Caki2 (cell line): ENCODE measurements at regions not wholly inside any gene's neighbourhood (a gene's known extent, or its start where the extent isn't known, plus 50 kb on each side); places are given as distances from the start of the nearest gene placed in this dataset.

Experiments
- DNase-seq: peaks from one replicate; pipeline ENCODE4 v3.0.0-alpha.2; 2015; ENCODE audit warnings: low read depth
- in situ Hi-C: cut with HindIII; loops from 2 replicates; pipeline ENCODE4 v1.10.0; 2016; ENCODE audit warnings: low sequenced_read_pairs, low pct_unique_long_range_greater_than_20kb, mixed read lengths

DNA sequence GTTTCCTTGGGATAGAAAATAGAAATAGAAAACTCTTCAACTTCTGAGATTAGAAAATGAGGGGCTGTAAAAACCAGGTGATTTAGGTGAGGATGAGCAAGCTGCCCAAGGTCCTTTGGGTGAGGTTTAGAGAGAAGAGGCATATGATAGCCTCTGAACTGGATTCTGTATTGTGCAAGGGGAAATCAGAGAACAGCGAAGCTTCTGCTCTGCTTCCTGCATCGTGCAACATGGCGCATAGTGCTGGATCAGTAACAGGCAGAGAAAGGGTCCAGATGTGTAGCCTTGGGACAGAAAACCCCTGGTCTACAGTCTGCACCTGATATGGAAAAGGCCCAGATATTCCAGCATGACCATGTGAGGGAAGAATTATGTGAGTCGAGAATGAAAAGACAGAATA lies 121.7 kb downstream of the MBL2 start:
- in situ Hi-C loops = no loop called here
- no peak for DNase-seq

DNA sequence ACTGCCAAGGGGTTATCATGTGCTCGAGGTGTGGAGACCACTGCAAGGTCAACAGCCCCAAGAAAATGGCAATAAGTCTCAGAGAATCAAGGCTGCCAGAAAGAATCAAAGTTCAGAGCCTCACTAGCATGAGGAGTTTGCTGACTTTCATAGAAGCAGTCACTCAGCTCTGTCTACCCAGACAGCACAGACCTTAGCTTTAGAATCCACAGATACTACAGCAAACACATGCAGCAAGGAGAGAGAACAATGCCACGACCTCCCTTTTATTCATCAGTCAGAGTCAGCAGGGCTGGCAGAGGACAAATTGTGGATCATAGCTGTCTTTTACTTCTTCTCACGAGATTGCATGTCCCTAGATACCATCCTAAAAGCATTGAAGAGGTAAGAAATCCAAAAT lies 121.3 kb downstream of the MBL2 start:
- DNase-seq = no peak
- in situ Hi-C loops = no loop called here

DNA sequence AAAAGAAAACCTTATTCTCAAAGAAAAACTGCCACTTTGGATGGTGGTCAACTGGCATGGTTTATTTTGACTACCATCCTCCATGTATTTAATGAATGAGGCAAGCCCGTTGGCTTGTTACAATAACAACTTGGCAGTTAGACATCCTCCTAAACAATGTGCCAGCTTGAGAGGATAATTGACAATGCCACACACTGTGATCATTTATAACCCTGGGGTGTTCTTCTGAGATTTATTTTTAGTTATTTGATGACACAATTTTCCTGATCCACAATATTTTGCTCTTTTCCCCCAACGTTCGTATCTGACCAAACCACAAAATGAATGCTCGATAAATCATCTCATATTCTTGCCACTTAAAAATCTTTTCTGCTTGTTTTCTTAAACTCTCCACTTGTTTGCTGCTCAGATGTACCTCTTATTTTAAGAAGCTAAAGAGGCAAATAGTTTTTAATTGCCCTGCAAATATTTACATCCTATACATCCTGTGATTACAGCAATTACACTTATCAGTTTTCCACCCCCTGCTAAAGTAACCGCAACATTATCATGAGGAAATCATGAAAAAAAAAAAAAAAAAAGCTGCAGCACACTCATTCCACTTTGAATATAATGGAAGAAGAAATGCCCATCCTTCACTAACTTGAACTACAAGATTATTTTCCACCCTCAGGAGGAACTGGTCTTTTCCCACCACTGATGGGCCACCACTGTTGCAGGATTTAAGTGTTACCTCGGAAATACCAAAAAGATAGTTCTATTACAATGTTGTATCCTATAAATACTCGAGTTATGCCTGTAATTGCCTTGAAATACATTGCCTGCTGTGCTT lies 119.9 kb downstream of the MBL2 start:
- in situ Hi-C loops = no loop called here
- no peak for DNase-seq

DNA sequence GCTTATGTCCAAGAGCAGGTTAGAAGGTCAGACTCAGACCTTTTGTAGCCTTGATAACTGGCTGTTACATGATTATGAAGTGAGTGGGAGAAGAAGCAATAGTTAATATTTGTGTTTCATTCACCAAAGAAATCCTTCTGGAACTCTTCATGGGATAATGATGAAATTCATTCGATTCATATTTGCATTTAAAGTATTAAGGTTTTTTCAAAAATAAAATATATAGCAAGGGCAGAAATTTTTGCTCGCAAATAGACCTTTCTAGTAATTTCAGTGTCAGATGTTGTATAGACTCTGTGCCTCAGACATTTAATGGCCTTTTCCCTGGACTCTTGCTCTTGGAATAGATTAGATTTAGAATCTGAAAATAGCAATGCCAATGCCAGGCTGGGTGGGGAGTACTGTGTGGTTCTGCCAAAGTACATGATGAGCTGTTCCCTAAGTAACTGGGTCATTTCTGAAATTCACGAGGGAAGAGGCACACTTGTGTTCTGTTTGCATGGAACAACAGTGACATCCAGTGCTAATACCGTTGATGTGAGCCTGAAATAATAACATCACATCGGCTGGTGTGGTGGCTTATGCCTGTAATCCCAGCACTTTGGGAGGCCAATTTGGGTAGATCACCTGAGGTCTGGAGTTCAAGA lies 119.2 kb downstream of the MBL2 start:
- no peak for DNase-seq
- in situ Hi-C loops = no loop called here

DNA sequence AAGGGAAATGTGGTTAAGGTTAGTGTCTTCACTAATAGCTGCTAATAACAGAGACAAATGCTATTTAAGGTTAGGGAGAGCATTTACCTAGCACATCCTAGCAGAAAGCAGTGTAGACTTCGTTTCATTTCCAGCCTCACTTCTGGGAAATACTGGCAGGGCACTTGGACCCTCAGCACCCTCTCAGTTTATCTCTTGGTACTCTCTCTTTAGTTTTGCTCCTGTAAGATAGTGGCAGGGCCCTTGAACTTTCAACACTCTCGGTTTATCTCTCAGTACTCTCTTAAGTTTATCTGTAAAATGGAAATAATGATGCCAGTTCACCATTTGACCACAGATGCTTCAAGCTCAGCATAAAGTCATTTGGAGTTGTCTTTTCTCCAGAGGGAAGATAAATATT lies 118.4 kb downstream of the MBL2 start:
- in situ Hi-C loops = no loop called here
- no peak for DNase-seq

DNA sequence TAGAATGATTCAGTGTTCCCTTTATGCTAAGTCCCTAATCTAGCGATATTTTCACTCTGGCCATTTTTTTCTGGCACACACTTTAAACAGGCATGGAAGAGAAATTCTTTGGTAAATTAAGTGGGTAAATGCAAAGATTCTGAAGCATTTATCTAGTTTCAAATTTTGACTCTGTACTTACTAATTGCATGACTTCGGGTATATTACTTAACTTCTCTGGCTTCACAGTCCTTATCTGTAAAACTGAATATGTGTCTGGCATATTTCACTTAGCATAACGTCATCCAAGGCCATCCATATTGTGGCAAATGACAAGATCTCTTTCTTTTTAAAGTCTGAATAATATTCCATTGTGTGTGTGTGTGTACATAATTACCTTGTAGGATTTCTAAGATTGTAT lies 114.5 kb downstream of the MBL2 start:
- in situ Hi-C loops = no loop called here
- DNase-seq = no peak

DNA sequence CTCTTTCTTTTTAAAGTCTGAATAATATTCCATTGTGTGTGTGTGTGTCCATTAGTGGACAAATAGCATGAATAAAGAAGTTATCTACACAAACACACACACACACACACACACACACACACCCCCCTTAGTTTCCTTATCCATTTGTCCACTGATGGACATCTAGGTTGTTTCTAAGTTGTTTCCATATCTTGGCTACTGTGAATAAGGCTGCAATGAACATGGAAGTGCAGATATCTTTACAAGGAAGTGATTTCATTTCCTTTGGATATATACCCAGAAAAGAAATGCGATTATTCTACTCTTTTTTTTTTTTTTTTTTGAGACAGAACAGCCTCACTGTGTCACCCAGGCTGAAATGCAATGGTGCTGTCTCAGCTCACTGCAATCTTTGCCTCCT lies 113.5 kb downstream of the MBL2 start:
- in situ Hi-C loops = no loop called here
- no peak for DNase-seq

DNA sequence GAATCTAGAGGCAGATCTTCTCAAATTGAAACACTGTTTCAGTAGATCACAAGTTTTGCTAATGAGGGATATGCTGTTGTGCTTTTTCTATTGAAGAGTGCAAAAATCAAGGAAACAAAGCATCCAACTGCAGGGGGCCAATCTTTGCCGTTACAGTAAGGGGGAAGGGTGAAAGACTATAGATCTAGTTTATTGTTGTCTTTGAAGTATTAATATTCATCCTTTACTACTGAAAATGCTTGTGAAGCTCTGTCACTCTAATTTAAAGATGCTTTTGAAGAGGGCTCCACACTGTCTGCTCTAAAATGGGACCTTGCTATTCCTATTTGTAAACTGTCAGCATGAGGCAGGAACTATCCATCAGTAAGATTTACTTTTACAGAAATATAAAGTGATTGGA lies 110.3 kb downstream of the MBL2 start:
- in situ Hi-C loops = no loop called here
- DNase-seq = no peak

DNA sequence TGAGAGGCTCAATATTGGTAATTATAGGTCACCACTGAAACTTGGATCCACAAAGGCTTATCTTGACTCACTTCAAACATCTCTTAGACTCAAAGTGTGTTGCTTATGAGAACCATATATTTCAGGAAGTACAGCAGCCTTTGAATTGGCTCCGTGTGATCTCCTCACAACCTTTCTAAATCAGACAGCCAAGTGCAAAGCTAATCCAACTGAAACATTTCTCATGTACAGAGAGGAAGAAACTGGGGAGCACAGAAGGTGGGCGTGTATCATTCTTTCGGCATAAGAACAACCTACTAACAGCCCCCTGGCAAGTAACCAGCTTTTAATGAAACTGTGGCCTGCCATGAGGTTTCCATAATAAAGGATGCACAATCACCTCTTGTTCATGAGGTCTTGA lies 109.4 kb downstream of the MBL2 start:
- DNase-seq = no peak
- in situ Hi-C loops = no loop called here

DNA sequence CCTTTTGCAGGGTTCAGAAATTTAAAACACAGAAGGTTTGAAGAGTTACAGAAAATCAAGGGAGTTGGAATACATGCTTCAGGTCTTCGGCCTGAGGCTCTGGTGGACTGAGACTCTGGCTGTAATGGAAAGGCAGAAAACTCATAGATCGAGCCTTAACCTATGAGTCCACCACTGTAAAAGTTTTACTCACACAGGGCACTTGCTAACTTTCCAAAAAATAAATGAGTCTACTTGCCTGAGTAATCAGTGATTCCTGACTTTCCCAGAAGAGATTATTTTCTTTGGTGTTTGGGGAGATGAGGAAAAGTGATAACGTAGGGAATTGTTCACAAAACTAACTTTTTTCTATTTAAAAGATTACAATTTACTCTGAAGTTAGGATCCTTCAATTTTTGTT lies 108.0 kb downstream of the MBL2 start:
- DNase-seq = no peak
- in situ Hi-C loops = no loop called here

DNA sequence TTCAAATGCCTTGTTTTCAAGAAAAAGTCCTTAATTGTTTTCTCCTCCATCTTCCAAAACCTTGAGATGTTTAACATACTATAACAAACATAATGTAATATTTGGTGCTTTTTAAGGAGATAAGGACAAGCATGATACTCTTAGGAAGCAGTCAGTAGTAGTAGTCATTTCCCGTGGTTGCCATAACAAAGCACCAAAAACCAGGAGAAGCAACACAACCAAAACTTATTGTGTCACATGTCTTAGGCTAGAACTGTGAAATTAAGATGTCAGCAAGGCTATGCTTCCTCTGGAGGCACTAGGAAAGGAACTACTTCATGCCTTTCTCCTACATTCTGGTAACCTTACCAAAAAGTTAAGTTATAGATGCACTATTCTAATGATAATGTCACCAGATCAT lies 106.8 kb downstream of the MBL2 start:
- in situ Hi-C loops = no loop called here
- DNase-seq = no peak

DNA sequence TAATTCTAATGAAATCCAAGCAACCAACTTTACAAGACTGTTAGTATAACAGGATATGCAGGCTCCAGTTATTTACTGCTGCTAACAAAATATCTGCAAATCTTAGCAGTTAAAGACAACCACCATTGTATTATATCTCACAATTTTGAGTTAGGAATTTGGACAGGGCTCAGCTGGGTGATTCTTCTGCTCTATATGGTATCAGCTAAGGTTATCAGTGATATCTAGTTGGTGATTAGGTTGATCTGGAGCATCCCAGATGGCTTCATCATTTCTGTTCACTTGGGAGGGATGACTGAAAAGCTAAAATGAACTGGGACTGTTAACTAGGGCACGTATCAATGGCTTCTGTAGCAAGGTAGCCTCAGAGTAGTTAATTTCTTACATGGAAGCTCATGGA lies 105.7 kb downstream of the MBL2 start:
- in situ Hi-C loops = no loop called here
- DNase-seq = no peak

DNA sequence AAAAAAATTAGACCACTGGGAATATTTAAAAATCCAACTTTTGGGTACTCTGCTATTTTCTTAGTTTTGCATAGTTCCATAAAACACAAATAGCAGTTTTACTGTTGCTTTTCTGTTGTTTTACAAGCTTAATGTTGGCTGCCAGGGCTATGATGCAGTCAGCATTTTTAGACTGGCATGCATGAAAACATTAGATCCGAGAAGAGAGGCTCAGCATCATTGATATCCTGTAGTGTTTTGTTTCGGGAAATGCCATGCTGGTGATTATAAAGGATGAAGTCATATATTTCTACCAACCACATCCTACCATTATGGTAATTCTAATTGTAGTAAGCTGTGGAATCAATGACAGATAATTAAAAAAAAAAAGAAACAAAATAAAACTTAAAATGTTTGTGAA lies 104.6 kb downstream of the MBL2 start:
- no peak for DNase-seq
- in situ Hi-C loops = no loop called here

DNA sequence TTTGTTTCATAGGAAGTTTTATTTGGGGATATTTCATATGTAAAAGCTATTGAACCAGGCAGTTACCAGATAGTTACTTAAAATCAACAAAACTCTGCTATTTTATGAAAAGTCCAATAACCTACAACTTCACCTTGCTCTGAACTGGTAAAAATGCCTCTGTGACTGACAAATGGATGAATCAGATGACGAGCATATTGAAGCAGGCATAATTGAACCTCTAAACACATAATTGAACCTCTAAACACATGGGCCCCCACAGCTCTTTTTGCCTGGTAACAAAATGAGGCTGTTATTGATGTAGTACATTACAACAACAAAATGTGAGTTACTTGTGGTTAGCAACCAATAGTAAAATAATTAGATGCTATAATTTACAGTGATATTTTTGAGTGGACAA lies 99.7 kb downstream of the MBL2 start:
- in situ Hi-C loops = no loop called here
- DNase-seq = no peak

DNA sequence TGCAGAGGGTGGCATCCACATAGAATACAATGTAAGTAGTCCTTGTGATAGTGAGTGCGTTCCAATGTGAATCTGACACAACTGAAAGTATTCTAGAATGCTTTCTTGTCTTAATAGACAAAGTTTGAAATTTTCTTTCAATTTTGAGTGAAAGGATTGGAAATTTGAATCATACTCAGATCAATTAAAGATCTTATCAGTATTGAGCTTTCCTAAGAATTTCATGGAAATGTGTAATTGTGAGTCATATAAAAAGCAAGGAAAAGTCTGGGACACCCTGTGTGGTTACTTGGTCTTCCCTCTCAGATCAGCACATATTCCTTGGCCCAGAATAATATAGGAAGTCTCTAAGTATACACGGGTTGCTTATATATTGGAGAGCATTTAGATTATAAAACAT lies 99.1 kb downstream of the MBL2 start:
- in situ Hi-C loops = no loop called here

DNA sequence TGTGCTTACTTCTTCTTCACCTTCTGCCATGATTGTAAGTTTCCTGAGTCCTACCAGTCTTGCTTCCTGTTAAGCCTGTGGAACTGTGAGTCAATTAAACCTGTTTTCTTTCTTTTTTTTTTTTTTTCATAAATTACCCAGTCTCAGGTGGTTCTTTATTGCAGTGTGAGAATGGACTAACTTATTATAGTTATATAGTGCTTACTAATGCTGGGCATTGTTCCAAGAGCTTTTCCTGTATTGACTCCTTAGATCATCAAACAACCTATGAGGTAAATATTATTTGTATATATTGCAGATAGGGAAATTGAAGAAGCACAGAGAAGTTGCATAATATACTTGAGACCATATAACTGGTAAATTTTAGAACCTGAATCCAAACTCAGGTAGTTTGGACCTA lies 98.1 kb downstream of the MBL2 start:
- DNase-seq = no peak
- in situ Hi-C loops = no loop called here

More for the DNA sequence above, 99.1 kb downstream of the MBL2 start:
- no peak for DNase-seq

DNA sequence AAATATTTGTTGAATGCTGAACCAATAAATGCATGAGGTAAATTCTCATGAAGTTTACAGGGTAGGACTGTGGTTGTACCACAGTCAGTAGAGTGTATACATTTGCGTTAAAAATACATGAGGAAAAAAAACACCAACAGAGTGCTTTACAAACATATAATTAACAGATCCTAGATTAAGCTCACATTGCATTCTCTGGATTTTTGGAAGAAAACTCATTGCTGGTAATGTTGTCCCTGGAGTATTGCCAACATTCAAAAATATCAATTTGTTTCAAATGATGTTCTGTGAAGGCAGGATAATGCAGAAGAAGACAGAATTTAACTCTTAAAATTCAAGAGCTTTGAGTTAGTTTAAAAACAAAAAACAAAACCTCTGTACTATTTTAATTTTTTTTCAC lies 95.5 kb downstream of the MBL2 start:
- in situ Hi-C loops = no loop called here
- DNase-seq = no peak

DNA sequence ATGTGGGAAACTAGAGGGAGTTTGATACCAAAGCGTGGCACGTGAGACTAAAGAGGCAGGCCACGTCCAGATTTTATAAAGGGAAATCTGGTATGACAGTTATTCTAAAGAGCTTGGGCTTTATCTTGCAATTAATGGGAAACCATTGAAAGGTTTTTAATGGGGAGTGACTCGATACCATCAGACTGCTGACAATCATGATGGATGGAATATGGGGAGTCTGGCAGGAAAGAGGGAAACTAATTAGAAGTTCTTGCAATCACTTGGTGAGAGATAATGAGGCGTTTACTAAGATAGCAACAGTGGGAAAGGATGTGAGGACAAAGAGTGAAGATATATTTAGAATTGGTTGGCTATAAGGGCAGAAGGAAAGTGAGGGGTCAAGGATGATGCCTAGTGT lies 94.0 kb downstream of the MBL2 start:
- DNase-seq = no peak
- in situ Hi-C loops = no loop called here

DNA sequence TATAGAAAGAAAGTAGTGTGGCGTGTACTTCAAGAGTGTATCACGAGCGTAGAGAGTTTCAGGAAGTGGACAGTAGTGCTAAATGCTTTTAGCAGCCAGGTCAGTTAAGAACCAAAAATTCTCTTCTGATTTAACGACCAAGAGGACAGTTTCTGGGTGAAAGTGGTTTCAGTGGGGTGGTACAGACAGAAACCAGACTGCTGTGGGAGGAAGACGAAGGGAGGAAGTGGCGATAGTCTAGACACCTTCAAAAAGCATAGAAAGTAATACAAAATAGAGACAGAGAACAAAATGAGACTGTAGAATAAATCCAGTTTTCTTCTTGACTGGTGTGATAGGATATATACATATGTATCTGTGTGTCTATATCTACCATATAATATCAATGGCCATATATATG lies 93.5 kb downstream of the MBL2 start:
- no peak for DNase-seq
- in situ Hi-C loops = no loop called here

DNA sequence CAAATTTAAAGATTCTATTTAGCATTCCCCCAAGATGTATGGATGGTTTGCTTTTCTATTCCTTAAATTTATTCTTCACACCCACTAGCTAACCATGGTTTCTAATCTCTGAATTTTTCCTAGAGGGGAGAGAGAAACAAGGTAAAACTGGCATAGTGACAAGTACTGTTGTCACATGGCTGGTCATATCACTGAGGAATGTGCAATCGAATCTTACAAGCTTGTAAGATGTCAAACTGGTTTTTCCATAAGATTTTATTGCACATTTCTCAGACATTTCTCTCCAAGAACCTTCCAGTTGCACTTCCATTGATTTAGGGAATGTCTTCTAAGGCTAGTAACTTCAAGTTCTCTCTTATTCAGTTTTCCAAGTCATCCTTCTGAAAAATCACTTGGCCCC lies 89.8 kb downstream of the MBL2 start:
- DNase-seq = no peak
- in situ Hi-C loops = no loop called here
